Astrocyte of the hippocampus (primary cell): ENCODE measurements at regions not wholly inside any gene's neighbourhood (a gene's known extent, or its start where the extent isn't known, plus 50 kb on each side); places are given as distances from the start of the nearest gene placed in this dataset.

Source experiments
- DNase-seq: peaks from one replicate; pipeline ENCODE4 v3.0.0; 2011; ENCODE audit warnings: low read depth, low spot score

- DNase-seq = no peak
Observed at GRCh38 chr6:25036461-25036860, 100.7 kb upstream of the RIPOR2 start.

GRCh38 chr6:25038300-25038699 lies 102.5 kb upstream of the RIPOR2 start:
- no peak for DNase-seq

DNA sequence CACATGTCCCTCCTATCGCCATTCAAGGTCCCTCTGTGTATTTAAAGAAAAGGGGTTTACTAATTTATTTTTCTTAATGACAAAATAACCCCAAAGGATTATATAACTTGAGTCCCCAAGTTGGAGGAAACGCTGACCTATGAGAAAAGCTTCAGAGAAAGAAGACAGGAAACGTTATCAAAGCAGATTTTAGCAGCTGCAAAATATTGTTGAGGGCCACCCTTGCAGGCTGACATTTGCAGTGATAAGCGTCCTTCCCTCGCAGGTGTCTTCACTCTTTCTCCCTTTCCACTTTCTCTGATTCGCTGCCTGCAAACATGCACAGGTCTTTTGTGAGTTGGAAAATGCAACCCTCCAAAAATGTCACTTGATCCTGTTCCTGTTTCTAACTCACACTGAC lies 103.2 kb upstream of the RIPOR2 start:
- DNase-seq = no peak

DNA sequence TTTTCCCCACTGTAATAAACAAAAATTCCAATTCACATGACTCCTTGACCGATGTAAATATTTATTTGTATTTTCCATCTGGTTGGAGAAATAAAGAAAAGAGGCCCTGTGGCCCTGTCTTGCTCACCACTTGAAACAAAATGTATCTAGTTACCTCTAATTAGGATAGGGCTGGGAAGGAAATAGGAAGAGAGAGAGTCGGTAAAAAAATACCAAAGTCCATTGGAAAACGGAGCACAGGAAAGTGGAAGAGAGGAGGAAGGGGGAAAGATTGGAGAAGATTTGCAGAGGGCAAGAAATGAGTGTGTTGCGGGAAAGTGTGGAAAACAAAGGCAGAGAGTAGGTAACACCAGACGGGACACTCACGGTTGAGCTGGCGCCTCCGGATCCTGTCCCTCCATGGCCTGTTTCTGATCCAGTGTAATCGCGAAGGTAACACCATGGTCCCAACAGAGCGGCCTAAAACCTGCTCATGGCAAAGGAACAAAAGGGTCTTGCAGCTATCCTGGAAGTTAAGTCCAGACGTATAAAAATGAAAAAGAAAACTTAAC lies 105.8 kb upstream of the RIPOR2 start:
- DNase-seq = no peak

DNA sequence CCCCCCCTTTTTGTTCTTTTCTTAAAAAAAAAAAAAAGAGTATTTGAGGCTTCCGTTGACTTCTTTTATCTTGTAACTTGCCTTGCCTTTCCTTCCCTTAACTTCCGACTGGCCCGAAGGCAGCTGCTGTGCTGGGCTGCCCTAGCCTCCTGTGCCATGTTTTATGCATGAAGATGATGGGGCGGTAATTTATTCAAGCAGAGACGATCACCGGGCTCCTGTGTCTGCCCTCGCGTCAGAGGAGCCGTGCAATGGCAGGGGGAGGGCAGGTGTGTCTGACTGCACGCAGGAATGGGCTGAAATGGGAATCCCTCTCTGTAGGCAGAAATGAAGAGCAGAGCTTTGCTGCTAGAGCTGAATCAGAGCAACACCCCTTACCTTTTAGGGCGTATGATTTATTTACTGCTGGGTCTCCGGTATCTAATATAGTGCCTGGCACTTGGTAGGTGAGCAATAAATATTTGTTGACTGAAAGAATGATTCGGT lies 106.3 kb upstream of the RIPOR2 start:
- DNase-seq = no peak

DNA sequence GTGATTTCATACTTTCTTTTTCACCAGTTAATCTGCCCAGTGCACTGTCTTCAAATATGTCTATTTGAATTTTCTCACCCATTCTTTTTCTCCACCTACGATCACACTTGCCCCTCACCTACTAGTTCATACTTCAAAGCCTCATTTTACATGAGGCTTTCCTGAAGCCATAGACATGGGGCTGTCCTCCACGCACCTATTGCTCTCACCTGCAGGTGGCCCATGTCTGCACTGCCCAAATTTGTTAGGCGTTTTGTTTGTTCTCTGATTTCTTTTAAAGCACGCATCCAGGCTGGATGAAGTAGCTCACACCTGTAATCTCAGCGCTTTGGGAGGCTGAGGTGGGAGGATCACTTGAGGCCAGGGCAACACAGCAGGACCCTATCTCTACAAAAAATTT lies 106.8 kb upstream of the RIPOR2 start:
- no peak for DNase-seq

- no peak for DNase-seq
Observed at GRCh38 chr6:25042984-25043725, 107.4 kb upstream of the RIPOR2 start.

- no peak for DNase-seq
Observed at GRCh38 chr6:25043892-25044291, 108.1 kb upstream of the RIPOR2 start.

- no peak for DNase-seq
Observed at GRCh38 chr6:25046942-25047341, 111.2 kb upstream of the RIPOR2 start.

- DNase-seq = peak; percentile 75
Observed at GRCh38 chr6:25050356-25050755, 114.6 kb upstream of the RIPOR2 start.

DNA sequence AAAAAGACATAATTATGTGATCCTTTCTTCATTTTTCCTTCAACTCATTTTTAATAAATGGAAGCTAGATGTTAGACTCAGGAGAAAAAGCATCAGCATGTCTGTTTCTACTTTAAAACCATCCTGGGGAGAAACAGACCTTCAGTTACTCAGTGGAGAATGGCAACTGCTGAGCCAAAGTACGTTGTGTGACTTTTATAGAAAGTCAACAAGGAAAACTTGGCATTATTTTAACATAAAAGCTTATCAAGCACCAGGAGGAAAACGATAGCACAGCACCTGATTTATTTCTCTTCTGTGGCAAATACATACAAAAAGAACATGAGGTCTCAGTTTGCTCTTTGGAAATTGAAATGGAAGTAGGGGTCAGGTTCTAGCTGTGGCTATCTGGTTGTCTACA lies 115.3 kb upstream of the RIPOR2 start:
- DNase-seq = no peak

GRCh38 chr6:25052181-25052580 lies 116.4 kb upstream of the RIPOR2 start:
- DNase-seq = no peak

GRCh38 chr6:25053875-25054371 lies 118.2 kb upstream of the RIPOR2 start:
- peak; percentile 65 for DNase-seq

DNA sequence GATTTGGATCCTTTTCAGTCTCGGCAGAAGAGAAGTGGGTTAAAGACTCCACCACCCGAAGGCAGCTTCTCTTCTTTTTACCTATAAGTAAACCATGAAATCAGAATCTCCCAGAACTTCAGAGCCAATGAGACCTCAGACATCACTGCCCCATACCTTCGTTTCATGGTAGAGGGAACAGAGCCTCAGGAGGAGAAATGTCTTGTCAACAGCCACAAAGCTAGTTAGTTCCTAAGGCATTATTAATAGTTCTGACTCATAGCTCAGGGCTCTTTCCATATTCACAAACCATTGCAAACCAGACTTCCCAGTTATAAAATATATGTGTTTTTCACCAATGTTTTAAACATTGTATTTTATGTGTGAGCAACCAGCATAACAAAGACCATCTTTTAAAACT lies 118.7 kb upstream of the RIPOR2 start:
- DNase-seq = peak; percentile 65

- no peak for DNase-seq
Observed at GRCh38 chr6:25056130-25056529, 120.4 kb upstream of the RIPOR2 start.

DNA sequence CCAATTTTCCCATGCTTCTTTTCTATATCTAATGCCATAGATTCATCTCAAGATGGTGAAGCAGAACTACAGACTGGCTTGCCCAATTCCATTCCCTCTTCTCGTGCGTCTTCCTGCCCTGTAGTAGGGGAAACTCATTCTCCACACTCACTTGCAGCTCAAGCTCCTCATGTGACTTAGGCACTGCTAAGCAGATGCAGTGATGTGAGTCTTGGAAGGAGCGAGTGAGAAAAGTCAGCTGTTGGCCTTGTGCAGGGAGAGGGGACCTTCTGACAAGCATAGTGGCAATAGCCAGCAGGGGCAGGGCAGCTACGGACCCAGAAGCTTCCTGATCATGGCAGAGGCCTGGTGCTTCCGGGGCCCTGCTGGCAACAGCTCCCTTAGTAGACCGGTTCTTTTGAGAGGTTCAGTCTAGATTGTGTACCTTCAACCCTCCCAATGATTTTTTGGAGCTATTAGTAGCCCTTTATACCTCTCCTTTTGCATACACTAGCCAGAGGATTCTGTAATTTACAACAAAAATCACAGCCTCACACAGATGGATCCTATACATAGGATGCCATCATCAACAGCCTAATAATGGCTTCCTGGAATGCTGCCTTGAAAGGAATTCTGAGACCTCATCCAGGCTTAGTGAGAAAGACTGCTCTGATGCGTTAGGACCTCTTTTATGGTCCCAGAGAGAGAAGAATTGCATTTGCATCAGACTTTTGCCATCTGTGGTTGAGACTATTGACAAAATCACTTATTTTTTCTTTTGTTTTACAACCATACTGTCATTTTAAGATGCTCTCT lies 121.5 kb upstream of the RIPOR2 start:
- no peak for DNase-seq

- DNase-seq = no peak
Observed at GRCh38 chr6:25058441-25058840, 122.7 kb upstream of the RIPOR2 start.

- DNase-seq = no peak
Observed at GRCh38 chr6:25058941-25059340, 123.2 kb upstream of the RIPOR2 start.

DNA sequence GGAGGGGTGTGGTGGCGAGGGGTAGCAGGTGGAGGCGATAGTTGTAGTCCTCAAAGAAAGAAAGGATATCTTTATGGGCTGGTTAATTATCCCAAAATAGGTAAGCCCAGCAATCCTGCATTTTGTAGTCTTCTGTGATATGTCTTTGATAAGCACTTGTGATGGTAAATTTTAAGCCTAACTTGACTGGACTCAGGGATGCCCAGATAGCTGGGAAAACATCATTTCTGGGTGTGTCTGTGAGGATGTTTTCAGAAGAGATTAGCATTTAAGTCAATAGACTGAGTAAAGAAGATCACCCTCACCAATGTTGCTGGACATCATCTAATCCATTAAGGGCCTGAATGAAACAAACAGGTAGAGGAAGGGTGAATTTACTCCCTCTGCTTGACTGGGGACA lies 124.8 kb upstream of the RIPOR2 start:
- no peak for DNase-seq

DNA sequence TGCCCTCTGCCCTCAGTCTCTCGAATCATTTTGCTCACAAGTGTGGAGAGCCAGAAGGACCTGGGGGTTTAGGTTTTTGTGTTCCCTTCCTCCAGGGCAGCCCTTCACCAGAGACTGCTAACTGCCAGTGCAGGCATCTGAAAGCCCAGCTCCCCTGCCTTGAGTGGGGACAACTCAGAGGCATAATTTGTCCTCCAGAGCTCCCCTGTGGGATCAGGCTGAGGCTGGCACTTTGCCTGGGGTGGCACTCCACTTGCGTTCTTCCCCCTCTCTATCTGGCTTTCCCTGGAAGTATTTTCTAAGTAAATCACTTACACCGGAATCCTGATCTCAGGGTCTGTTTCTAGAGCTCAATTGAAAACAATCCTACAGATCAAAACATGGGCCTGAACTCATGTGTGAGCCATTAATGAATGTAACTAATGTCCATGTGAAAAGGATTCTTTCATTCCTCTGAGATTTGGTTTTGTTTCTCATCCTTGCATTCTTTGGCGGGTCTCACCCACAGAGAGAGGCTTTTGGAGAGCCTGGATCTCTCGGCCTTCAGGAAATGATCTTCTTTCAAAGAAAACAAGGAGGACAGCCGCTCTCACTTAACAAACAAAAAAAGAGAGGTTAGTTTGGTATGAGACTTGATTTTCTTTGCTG lies 125.7 kb upstream of the RIPOR2 start:
- DNase-seq = peak; percentile 46

DNA sequence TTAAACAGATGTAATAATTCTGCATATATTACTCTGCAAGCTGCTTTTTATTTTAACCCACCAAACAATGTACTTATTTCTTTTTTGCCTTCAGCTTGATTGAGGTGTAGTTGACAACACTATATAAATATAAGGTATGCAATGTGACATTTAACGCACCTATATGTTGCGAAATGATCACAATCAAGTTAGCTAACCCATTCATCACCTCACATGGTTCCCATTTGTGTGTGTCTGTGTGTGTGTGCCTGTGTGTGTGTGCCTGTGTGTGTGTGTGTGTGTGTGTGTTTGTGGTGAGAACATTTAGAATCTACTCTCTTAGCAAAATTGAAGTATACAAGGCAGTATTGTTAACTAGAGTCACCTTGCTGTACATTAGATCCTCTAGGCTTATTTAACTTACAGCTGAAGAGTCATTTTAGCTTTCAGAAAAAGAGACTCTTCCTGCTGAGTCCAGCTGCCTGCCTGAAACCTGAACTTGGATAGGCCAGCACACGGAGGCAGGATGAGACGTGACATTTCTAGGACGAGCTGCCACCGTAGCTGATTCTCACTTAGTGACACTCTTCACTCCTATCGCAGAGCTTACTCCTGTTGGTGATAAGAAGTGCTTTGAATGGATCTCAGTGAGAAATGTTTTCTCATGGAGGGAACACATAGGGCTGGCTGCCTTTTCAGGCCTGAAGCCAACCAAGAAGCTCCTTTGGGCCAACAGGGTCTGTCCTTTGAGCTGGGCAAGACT lies 126.5 kb upstream of the RIPOR2 start:
- no peak for DNase-seq
